ENCODE measurements at regions not wholly inside any gene's neighbourhood (a gene's known extent, or its start where the extent isn't known, plus 50 kb on each side); places are given as distances from the start of the nearest gene placed in this dataset.

GRCh38 chr18:51339856-51340255 is 142.4 kb upstream of the MEX3C start:
- Histone ChIP-seq H3K79me2 (ENCODE audit: control insufficient read depth in 1 of 2, insufficient read depth in 2 of 2, low read length in 2 of 2) (no peaks in the 10 kb centered on the region), H4K91ac (replicated peaks; ENCODE audit: insufficient read length, low read length) (no peak overlapping the region), H4K5ac (ENCODE audit: insufficient read length, low read depth, low read length) (no peak overlapping the region), H2BK20ac (ENCODE audit: low read length) (no peak overlapping the region), H2AFZ (ENCODE audit: low read length) (no peak overlapping the region), H2BK12ac (ENCODE audit: low read depth, low read length) (no peak overlapping the region), H3K36me3 (ENCODE audit: control insufficient read depth in 2 of 4, insufficient read depth in 4 of 4, low read length in 3 of 4) (no peaks in the 10 kb centered on the region), H2BK15ac (ENCODE audit: low read length) (no peak overlapping the region), H3K9ac (replicated peaks in 1 of 4; ENCODE audit: extremely low read depth in 1 of 4, low read depth in 3 of 4, low read length in 3 of 4) (no peak overlapping the region), H3K56ac (replicated peaks; ENCODE audit: insufficient read length, low read depth, low read length) (no peak overlapping the region), H3K4me3 (ENCODE audit: extremely low read depth in 1 of 4, insufficient read depth in 2 of 4, low read depth in 3 of 4, low read length in 4 of 4) (no peak overlapping the region), H3K23me2 (ENCODE audit: low read depth, low read length) (no peaks in the 10 kb centered on the region), H3K9me3 (ENCODE audit: insufficient read depth in 2 of 2, low read depth in 1 of 2, low read length in 1 of 2) (no peaks in the 10 kb centered on the region), H2BK5ac (ENCODE audit: low read depth, low read length) (no peak overlapping the region), H3K18ac (ENCODE audit: extremely low read depth, low read length) (no peak overlapping the region), H3K4me2 (ENCODE audit: insufficient read depth in 1 of 2, low read depth in 2 of 2, low read length in 2 of 2) (no peak overlapping the region), H3K4ac (replicated peaks; ENCODE audit: insufficient read length, low read depth, low read length) (no peak overlapping the region), H4K8ac (ENCODE audit: extremely low read depth, insufficient read depth, low read length) (no peak overlapping the region), H3K27ac (ENCODE audit: low read depth, low read length) (no peak overlapping the region), H3K4me1 (replicated peaks in 1 of 4; ENCODE audit: control insufficient read depth in 3 of 4, insufficient read depth in 4 of 4, low read length in 3 of 4) (no peaks in the 10 kb centered on the region), H3K27me3 (replicated peaks in 1 of 4; ENCODE audit: control insufficient read depth in 3 of 4, extremely low read depth in 1 of 4, insufficient read depth in 3 of 4, low read length in 3 of 4) (no peaks in the 10 kb centered on the region), H3K23ac (ENCODE audit: insufficient read length) (no peak overlapping the region), H4K20me1 (replicated peaks in 1 of 2; ENCODE audit: control insufficient read depth in 1 of 2, insufficient read depth in 2 of 2, low read length in 2 of 2) (no peaks in the 10 kb centered on the region), H2BK120ac (replicated peaks; ENCODE audit: low read depth, low read length) (no peak overlapping the region), H2AK5ac (ENCODE audit: low read depth, low read length) (no peak overlapping the region), H3K79me1 (ENCODE audit: low read depth, low read length) (no peaks in the 10 kb centered on the region), H3K14ac (ENCODE audit: insufficient read length) (no peak overlapping the region)
- DNase-seq (ENCODE audit: low read depth in 1 of 2, low spot score in 2 of 2) (no peak), FAIRE-seq (no peak)
- ChIA-PET POLR2A (ENCODE audit: partially characterized antibody) (no interaction called here), CTCF (ENCODE audit: partially characterized antibody) (no interaction called here)
- TF ChIP-seq EZH2 (IDR thresholded peaks at IDR 0.05; ENCODE audit: low read depth, low read length, severe bottlenecking) (no peak), JUND (IDR thresholded peaks at IDR 0.05; ENCODE audit: low read length) (no peak), SIN3A (conservative IDR thresholded peaks at IDR 0.05 in 1 of 2, IDR thresholded peaks at IDR 0.05 in 1 of 2; ENCODE audit: low read depth in 1 of 2, low read length in 2 of 2) (no peak), CHD2 (IDR thresholded peaks at IDR 0.05; ENCODE audit: low read length) (no peak)
- TF ChIP-seq, protein P1, sequence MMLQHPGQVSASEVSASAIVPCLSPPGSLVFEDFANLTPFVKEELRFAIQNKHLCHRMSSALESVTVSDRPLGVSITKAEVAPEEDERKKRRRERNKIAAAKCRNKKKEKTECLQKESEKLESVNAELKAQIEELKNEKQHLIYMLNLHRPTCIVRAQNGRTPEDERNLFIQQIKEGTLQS (IDR thresholded peaks at IDR 0.05; ENCODE audit: insufficient read depth, low read depth, low read length): no peak
- WGBS, 2 experiments (ENCODE audit: extremely low coverage in 1 of 2, insufficient coverage in 1 of 2, insufficient read length in 1 of 2, insufficient replicate concordance in 2 of 2, low coverage in 1 of 2, low lambda C conversion rate in 2 of 2, missing lambda C conversion rate in 1 of 2): 86% methylated on average over 2 of the region's 2 CpGs; no CpG with 5 or more reads in 1 of the 2 experiments
